Mesendoderm (in vitro differentiated cells): ENCODE measurements at regions not wholly inside any gene's neighbourhood (a gene's known extent, or its start where the extent isn't known, plus 50 kb on each side); places are given as distances from the start of the nearest gene placed in this dataset.
"Not testable (repeated sequence)": the region's sequence is repeated elsewhere in the genome, so short reads cannot be mapped to it uniquely, and the experiment has no call there.

Experiments
- DNase-seq: peaks from one replicate; pipeline ENCODE4 v3.0.0; 2013
- H2AK5ac ChIP-seq: 2 replicates; pipeline ENCODE4 v1.6.1; 2013; ENCODE audit warnings: low read length, inconsistent platforms
- H2BK120ac ChIP-seq: 2 replicates; pipeline ENCODE4 v1.6.1; 2013; ENCODE audit warnings: low read depth, mild to moderate bottlenecking, low read length, moderate library complexity, mixed read lengths
- H2BK15ac ChIP-seq: replicated peaks from 2 replicates; pipeline ENCODE4 v1.6.1; 2013; ENCODE audit warnings: low read depth, mild to moderate bottlenecking, moderate library complexity
- H2BK5ac ChIP-seq: 2 replicates; pipeline ENCODE4 v1.6.1; 2013; ENCODE audit warnings: low read length, inconsistent platforms
- H3K18ac ChIP-seq: 2 replicates; pipeline ENCODE4 v1.6.1; 2013; ENCODE audit warnings: mild to moderate bottlenecking, low read length, mixed read lengths
- H3K23ac ChIP-seq: one replicate; pipeline ENCODE4 v1.6.1; 2013; ENCODE audit warnings: low read length
- H3K27ac ChIP-seq: 2 replicates; pipeline ENCODE4 v1.5.1; 2013; ENCODE audit warnings: low read depth, mild to moderate bottlenecking, inconsistent platforms, low read length, moderate library complexity
- H3K27me3 ChIP-seq: 2 replicates; pipeline ENCODE4 v1.6.1; 2013; ENCODE audit warnings: low read length, control low read depth, mild to moderate bottlenecking, inconsistent platforms; ENCODE audit not compliant: insufficient read depth, poor library complexity
- H3K36me3 ChIP-seq: 2 replicates; pipeline ENCODE4 v1.6.1; 2013; ENCODE audit warnings: low read length, inconsistent platforms; ENCODE audit not compliant: control insufficient read depth, insufficient read depth
- H3K4ac ChIP-seq: one replicate; pipeline ENCODE4 v1.6.1; 2013; ENCODE audit warnings: low read depth, mild to moderate bottlenecking, low read length, moderate library complexity
- H3K4me1 ChIP-seq: 2 replicates; pipeline ENCODE4 v1.6.1; 2013; ENCODE audit warnings: low read depth, low read length, inconsistent platforms; ENCODE audit not compliant: control insufficient read depth
- H3K4me2 ChIP-seq: 2 replicates; pipeline ENCODE4 v1.6.1; 2013; ENCODE audit warnings: low read length
- H3K4me3 ChIP-seq: 2 replicates; pipeline ENCODE4 v1.5.1; 2013; ENCODE audit warnings: mild to moderate bottlenecking, low read length
- H3K56ac ChIP-seq: one replicate; pipeline ENCODE4 v1.6.1; 2013; ENCODE audit warnings: low read length
- H3K79me1 ChIP-seq: 2 replicates; pipeline ENCODE4 v1.6.1; 2013; ENCODE audit warnings: low read length, inconsistent platforms
- H3K79me2 ChIP-seq: 2 replicates; pipeline ENCODE4 v1.6.1; 2013; ENCODE audit warnings: mild to moderate bottlenecking, low read length; ENCODE audit not compliant: control insufficient read depth, insufficient read depth
- H3K9ac ChIP-seq: 2 replicates; pipeline ENCODE4 v1.6.1; 2013; ENCODE audit warnings: low read length, inconsistent platforms
- H4K5ac ChIP-seq: one replicate; pipeline ENCODE4 v1.6.1; 2013; ENCODE audit warnings: low read length
- H4K8ac ChIP-seq: one replicate; pipeline ENCODE4 v1.6.1; 2013; ENCODE audit warnings: low read depth, mild to moderate bottlenecking, control low read depth, low read length, moderate library complexity
- WGBS: extraction: QIAGEN DNeasy Blood & Tissue Kit; methylation state at CpG from one replicate; pipeline ENCODE4 v1.1.7; 2013; ENCODE audit warnings: low lambda C conversion rate, missing lambda C conversion rate; ENCODE audit not compliant: insufficient coverage; ENCODE audit errors: extremely low coverage; 5-methylcytosine and 5-hydroxymethylcytosine counted together

DNA sequence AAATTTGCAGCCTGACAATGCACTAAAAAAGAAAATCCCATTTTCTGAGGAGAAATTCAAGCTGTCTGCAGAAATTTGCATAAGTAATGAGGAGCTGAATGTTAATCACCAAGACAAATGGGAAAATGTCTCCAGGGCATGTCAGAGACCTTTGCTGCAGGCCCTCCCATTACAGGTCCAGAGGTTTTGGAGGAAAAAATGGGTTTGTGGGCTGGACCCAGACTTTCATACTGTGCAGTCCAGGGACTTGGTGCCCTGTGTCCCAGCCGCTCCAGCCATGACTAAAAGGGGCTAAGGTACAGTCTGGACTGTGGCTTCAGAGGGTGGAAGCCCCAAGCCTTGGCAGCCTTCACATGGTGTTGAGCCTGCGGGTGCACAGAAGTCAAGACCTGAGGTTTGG lies 209.8 kb upstream of the PRICKLE2 start:
- not testable (repeated sequence) for H3K56ac ChIP-seq, H3K4me1 ChIP-seq, H3K4me3 ChIP-seq, H2BK120ac ChIP-seq, H3K18ac ChIP-seq, H3K27me3 ChIP-seq, H3K9ac ChIP-seq, H2AK5ac ChIP-seq, H3K4me2 ChIP-seq, H4K5ac ChIP-seq, H3K79me2 ChIP-seq, H4K8ac ChIP-seq, H3K23ac ChIP-seq, H3K27ac ChIP-seq, H3K4ac ChIP-seq, H3K36me3 ChIP-seq, H3K79me1 ChIP-seq, H2BK5ac ChIP-seq, H2BK15ac ChIP-seq, DNase-seq
- no CpG with 5 or more reads among the region's 2 CpGs for WGBS

DNA sequence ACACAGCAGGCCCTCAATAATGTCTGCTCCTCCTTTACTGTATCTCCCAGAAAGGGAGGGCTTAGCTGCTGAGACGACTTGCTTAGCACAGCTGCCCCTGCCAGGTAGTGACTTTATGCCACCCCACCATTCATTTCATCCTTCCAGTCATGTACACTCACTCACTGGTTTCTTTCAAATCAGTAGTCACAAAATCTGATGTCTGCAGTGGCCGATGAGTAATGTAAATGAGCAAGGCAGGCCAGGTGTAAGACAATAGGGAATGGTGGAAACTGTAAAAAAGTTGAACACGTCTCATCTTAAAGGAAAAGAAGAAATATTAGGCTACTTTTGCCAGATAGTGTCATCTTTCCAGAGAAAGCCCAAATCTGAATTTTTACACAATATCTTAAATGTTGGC lies 207.6 kb upstream of the PRICKLE2 start:
- Histone ChIP-seq H3K4me3 (no peak overlapping the region), H3K4me2 (no peak overlapping the region), H3K27ac (no peak overlapping the region), H3K56ac (no peak overlapping the region), H3K4me1 (no peaks in the 10 kb centered on the region), H3K27me3 (no peaks in the 10 kb centered on the region), H3K18ac (no peak overlapping the region), H2AK5ac (no peak overlapping the region), H3K79me1 (no peaks in the 10 kb centered on the region), H4K5ac (no peak overlapping the region), H3K36me3 (no peaks in the 10 kb centered on the region), H3K79me2 (no peaks in the 10 kb centered on the region), H3K23ac (no peak overlapping the region), H3K4ac (no peak overlapping the region), H2BK15ac (no peak overlapping the region), H2BK120ac (no peak overlapping the region), H2BK5ac (no peak overlapping the region), H4K8ac (no peak overlapping the region), H3K9ac (no peak overlapping the region)
- WGBS: no CpG with 5 or more reads among the region's 3 CpGs
- no peak for DNase-seq

- H3K79me2 ChIP-seq: no peaks in the 10 kb centered on the region
- H3K4ac ChIP-seq: no peak overlapping the region
- H3K18ac ChIP-seq: no peak overlapping the region
- H4K5ac ChIP-seq: no peak overlapping the region
- no peak overlapping the region for H2BK15ac ChIP-seq
- no peak overlapping the region for H3K27ac ChIP-seq
- WGBS: no CpG with 5 or more reads among the region's 6 CpGs
- H3K36me3 ChIP-seq: no peaks in the 10 kb centered on the region
- H2BK120ac ChIP-seq: no peak overlapping the region
- H3K27me3 ChIP-seq: no peaks in the 10 kb centered on the region
- no peak overlapping the region for H3K56ac ChIP-seq
- no peak overlapping the region for H3K23ac ChIP-seq
- H3K79me1 ChIP-seq: no peaks in the 10 kb centered on the region
- no peak overlapping the region for H4K8ac ChIP-seq
- H2BK5ac ChIP-seq: no peak overlapping the region
- DNase-seq: no peak
- no peak overlapping the region for H3K4me3 ChIP-seq
- H3K4me1 ChIP-seq: no peaks in the 10 kb centered on the region
- no peak overlapping the region for H2AK5ac ChIP-seq
- no peak overlapping the region for H3K4me2 ChIP-seq
- no peak overlapping the region for H3K9ac ChIP-seq
Measured at GRCh38 chr3:64431526-64432091, 206.3 kb upstream of the PRICKLE2 start.

DNA sequence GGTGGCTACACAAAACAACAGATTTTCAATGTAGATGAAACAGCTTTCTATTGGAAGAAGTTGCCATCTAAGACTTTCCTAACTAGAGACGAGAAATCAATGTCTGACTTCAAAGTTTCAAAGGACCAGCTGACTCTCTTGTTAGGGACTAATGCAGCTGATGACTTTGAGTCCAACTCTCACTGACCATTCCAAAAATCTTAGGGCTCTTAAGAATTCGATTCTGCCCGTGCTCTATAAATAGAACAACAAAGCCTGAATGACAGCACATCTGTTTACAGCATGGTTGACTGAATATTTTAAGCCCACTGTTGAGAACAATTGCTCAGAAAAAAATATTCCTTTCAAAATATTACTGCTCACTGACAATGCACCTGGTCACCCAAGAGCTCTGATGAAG lies 202.4 kb upstream of the PRICKLE2 start:
- Histone ChIP-seq H3K79me2 (no peaks in the 10 kb centered on the region), H3K23ac (no peak overlapping the region), H3K56ac (no peak overlapping the region), H3K27ac (no peak overlapping the region), H3K27me3 (no peaks in the 10 kb centered on the region), H2BK120ac (no peak overlapping the region), H3K4me2 (no peak overlapping the region), H4K8ac (no peak overlapping the region), H3K9ac (no peak overlapping the region), H3K36me3 (no peaks in the 10 kb centered on the region), H3K79me1 (no peaks in the 10 kb centered on the region), H3K18ac (no peak overlapping the region), H2AK5ac (no peak overlapping the region), H4K5ac (no peak overlapping the region), H2BK15ac (no peak overlapping the region), H3K4me3 (no peak overlapping the region), H3K4me1 (no peaks in the 10 kb centered on the region), H3K4ac (no peak overlapping the region), H2BK5ac (no peak overlapping the region)
- WGBS: no CpG with 5 or more reads among the region's 3 CpGs
- no peak for DNase-seq

DNA sequence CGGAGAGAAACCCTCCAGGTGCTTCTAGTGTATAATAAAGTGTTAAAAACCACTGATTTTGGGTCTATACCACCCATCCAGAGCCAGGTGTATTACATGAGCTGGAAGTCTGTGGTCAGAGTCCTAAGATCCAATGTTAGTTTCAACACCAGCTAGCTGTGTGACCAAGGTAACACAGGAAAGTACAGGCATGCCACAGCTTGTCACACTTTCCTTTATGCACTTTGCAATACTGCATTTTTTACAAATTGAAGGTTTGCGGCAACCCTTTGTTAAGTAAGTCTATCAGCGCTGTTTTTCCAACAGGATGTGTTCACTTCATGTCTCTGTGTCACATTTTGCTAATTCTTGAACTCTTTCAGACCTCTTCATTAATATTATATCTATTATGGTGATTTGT lies 201.3 kb upstream of the PRICKLE2 start:
- Histone ChIP-seq H3K27ac (no peak overlapping the region), H4K5ac (no peak overlapping the region), H4K8ac (no peak overlapping the region), H3K4me2 (no peak overlapping the region), H3K56ac (no peak overlapping the region), H3K18ac (no peak overlapping the region), H3K4ac (no peak overlapping the region), H2BK5ac (no peak overlapping the region), H3K79me1 (no peaks in the 10 kb centered on the region), H3K27me3 (no peaks in the 10 kb centered on the region), H3K36me3 (no peaks in the 10 kb centered on the region), H3K4me1 (no peaks in the 10 kb centered on the region), H2BK120ac (no peak overlapping the region), H3K79me2 (no peaks in the 10 kb centered on the region), H3K9ac (no peak overlapping the region), H2AK5ac (no peak overlapping the region), H3K23ac (no peak overlapping the region), H2BK15ac (no peak overlapping the region), H3K4me3 (no peak overlapping the region)
- DNase-seq: no peak
- WGBS: no CpG with 5 or more reads among the region's 3 CpGs

- Histone ChIP-seq H3K4me1 (no peaks in the 10 kb centered on the region), H4K8ac (no peak overlapping the region), H4K5ac (no peak overlapping the region), H2BK5ac (no peak overlapping the region), H3K27ac (no peak overlapping the region), H3K4ac (no peak overlapping the region), H3K79me1 (no peaks in the 10 kb centered on the region), H2BK15ac (no peak overlapping the region), H2BK120ac (no peak overlapping the region), H3K4me3 (no peak overlapping the region), H2AK5ac (no peak overlapping the region), H3K27me3 (no peaks in the 10 kb centered on the region), H3K23ac (no peak overlapping the region), H3K56ac (no peak overlapping the region), H3K18ac (no peak overlapping the region), H3K9ac (no peak overlapping the region), H3K36me3 (no peaks in the 10 kb centered on the region), H3K79me2 (no peaks in the 10 kb centered on the region), H3K4me2 (no peak overlapping the region)
- no peak for DNase-seq
- no CpG with 5 or more reads among the region's 4 CpGs for WGBS
Measured at GRCh38 chr3:64422932-64423331, 197.7 kb upstream of the PRICKLE2 start.
